CD4-positive, alpha-beta T cell (primary cell): ENCODE measurements at regions not wholly inside any gene's neighbourhood (a gene's known extent, or its start where the extent isn't known, plus 50 kb on each side); places are given as distances from the start of the nearest gene placed in this dataset.
A peak's percentile ranks its signal among the peaks of the same experiment; 100 is the strongest.

Experiments
- ATAC-seq: fragments of 200-7000 bp; cut with Tn5 transposase; one replicate; pipeline ENCODE4 v1.10.0; 2022; ENCODE audit warnings: mild to moderate bottlenecking; ENCODE audit not compliant: poor library complexity
- CTCF ChIA-PET: fragments of 350-600 bp; sonication (Branson Sonifier 250); formaldehyde crosslinking; loops from one replicate; lab custom pipeline; 2021; ENCODE audit warnings: antibody characterized with exemption, inconsistent platforms; lab: Charles Lee
- POLR2A ChIA-PET: fragments of 350-600 bp; sonication (Branson Sonifier 250); formaldehyde crosslinking; loops from one replicate; lab custom pipeline; 2021; ENCODE audit warnings: antibody characterized with exemption, inconsistent platforms; lab: Charles Lee
- DNase-seq, 14 experiments: peaks; one replicate each; pipeline ENCODE4 v3.0.0-alpha.2; 2013 to 2020; ENCODE audit warnings: mixed read lengths in 2 of 14
- H3K27ac ChIP-seq, 2 donors: one replicate each; pipeline versions ENCODE4 v1.5.1 to v1.7.0; 2013; ENCODE audit warnings: low read length in 2 of 2, low read depth in 1 of 2, mild to moderate bottlenecking in 1 of 2
- H3K27me3 ChIP-seq, 2 experiments: 1 replicate in 1 of 2; 2 replicates in 1 of 2; pipeline versions ENCODE4 v1.6.1 to v1.7.0; 2013; ENCODE audit warnings: low read length in 2 of 2, control low read depth in 1 of 2, mild to moderate bottlenecking in 1 of 2, moderate library complexity in 1 of 2; ENCODE audit not compliant: insufficient read depth in 2 of 2, control insufficient read depth in 1 of 2
- H3K36me3 ChIP-seq: one replicate; pipeline ENCODE4 v1.6.1; 2013; ENCODE audit warnings: low read length, control low read depth; ENCODE audit not compliant: insufficient read depth
- H3K4me1 ChIP-seq: one replicate; pipeline ENCODE4 v1.6.1; 2013; ENCODE audit warnings: low read length, control low read depth; ENCODE audit not compliant: insufficient read depth
- H3K4me3 ChIP-seq: one replicate; pipeline ENCODE4 v1.5.1; 2013; ENCODE audit warnings: mild to moderate bottlenecking, low read length, moderate library complexity
- H3K9me3 ChIP-seq, 2 experiments: 1 replicate in 1 of 2; 2 replicates in 1 of 2; pipeline versions ENCODE4 v1.6.1 to v1.7.0; 2013; ENCODE audit warnings: low read length in 2 of 2, mild to moderate bottlenecking in 2 of 2, control low read depth in 1 of 2, moderate library complexity in 1 of 2; ENCODE audit not compliant: control insufficient read depth in 1 of 2, insufficient read depth in 1 of 2
- H3K27ac Mint-ChIP-seq: one replicate; pipeline ENCODE4 v1.8.0; 2020; ENCODE audit warnings: mixed read lengths
- H3K27me3 Mint-ChIP-seq: one replicate; pipeline ENCODE4 v1.8.0; 2021; ENCODE audit warnings: mixed read lengths
- H3K36me3 Mint-ChIP-seq: one replicate; pipeline ENCODE4 v1.8.0; 2021; ENCODE audit warnings: low read depth, mixed read lengths
- H3K4me1 Mint-ChIP-seq: one replicate; pipeline ENCODE4 v1.8.0; 2021; ENCODE audit warnings: low read depth, mixed read lengths
- H3K4me3 Mint-ChIP-seq: one replicate; pipeline ENCODE4 v1.8.0; 2020; ENCODE audit warnings: mild to moderate bottlenecking, mixed read lengths
- H3K9me3 Mint-ChIP-seq: one replicate; pipeline ENCODE4 v1.8.0; 2020; ENCODE audit warnings: mixed read lengths
- CTCF ChIP-seq: fragments of 200-600 bp; IDR thresholded peaks from one replicate; pipeline ENCODE4 v1.8.0; 2022; ENCODE audit warnings: antibody characterized with exemption, mild to moderate bottlenecking
- intact Hi-C, 2 experiments: fragments of 100-400 bp; cut with DNase I in 1 of 2; cut with micrococcal nuclease in 1 of 2; formaldehyde crosslinking; loops; one replicate each; pipeline versions ENCODE4 v1.15.1 to v1.9.0; 2023 to 2025; cut with DNase I, micrococcal nuclease

GRCh38 chr9:94014920-94015319 lies 59.8 kb upstream of the BARX1 start:
- ATAC-seq (no peak), DNase-seq (no peak)
- no peak for TF ChIP-seq CTCF
- no peak overlapping the region for H3K27ac ChIP-seq
- POLR2A ChIA-PET = no interaction called here
- intact Hi-C loops = loop anchor here (2.0 to 5.0 kb wide), 2 partner anchors 197 to 198 kb away; no protein-coding TSS in a partner anchor
- CTCF ChIA-PET = interaction anchor here (1.7 kb wide), 1 partner anchor 199 kb away, joined by 4 read pairs; no protein-coding TSS in a partner anchor
- Mint-ChIP-seq H3K4me1 (peaks cover 26% of the 10 kb centered on the region), H3K27me3 (no peaks in the 10 kb centered on the region), H3K9me3 (no peaks in the 10 kb centered on the region), H3K27ac (no peak overlapping the region), H3K4me3 (no peak overlapping the region), H3K36me3 (no peaks in the 10 kb centered on the region)
- no peaks in the 10 kb centered on the region for H3K9me3 ChIP-seq
- no peaks in the 10 kb centered on the region for H3K36me3 ChIP-seq
- H3K4me3 ChIP-seq = no peak overlapping the region
- no peaks in the 10 kb centered on the region for H3K27me3 ChIP-seq
- peaks cover 11% of the 10 kb centered on the region for H3K4me1 ChIP-seq

- intact Hi-C loops = loop anchor here (2.0 to 5.0 kb wide), 2 partner anchors 198 to 199 kb away; no protein-coding TSS in a partner anchor
Measured at GRCh38 chr9:94014066-94014654, 59.0 kb upstream of the BARX1 start.

GRCh38 chr9:94010980-94011533 lies 55.9 kb upstream of the BARX1 start:
- Mint-ChIP-seq H3K4me3 (no peak overlapping the region), H3K27me3 (no peaks in the 10 kb centered on the region), H3K27ac (peak overlapping the region; percentile 68), H3K4me1 (peaks cover 26% of the 10 kb centered on the region), H3K36me3 (no peaks in the 10 kb centered on the region), H3K9me3 (no peaks in the 10 kb centered on the region)
- H3K9me3 ChIP-seq = no peaks in the 10 kb centered on the region
- H3K27me3 ChIP-seq = no peaks in the 10 kb centered on the region
- peak overlapping the region in 1 of 2 donors; percentile 27 for H3K27ac ChIP-seq
- TF ChIP-seq CTCF = no peak
- H3K4me1 ChIP-seq = peaks cover 11% of the 10 kb centered on the region
- intact Hi-C loops = loop anchor here in 1 of 2 experiments (5.0 kb wide), 1 partner anchor 201 kb away; no protein-coding TSS in a partner anchor
- no peaks in the 10 kb centered on the region for H3K36me3 ChIP-seq
- ATAC-seq = peak; percentile 82
- ChIA-PET POLR2A (no interaction called here), CTCF (no interaction called here)
- no peak overlapping the region for H3K4me3 ChIP-seq
- peak in 6 of 14 experiments; percentile 6 to 38 (median 28) for DNase-seq

More at GRCh38 chr9:94014066-94014654, 59.0 kb upstream of the BARX1 start:
- POLR2A ChIA-PET = no interaction called here
- Histone ChIP-seq H3K27me3 (no peaks in the 10 kb centered on the region), H3K9me3 (no peaks in the 10 kb centered on the region), H3K4me1 (peaks cover 11% of the 10 kb centered on the region), H3K4me3 (no peak overlapping the region), H3K36me3 (no peaks in the 10 kb centered on the region), H3K27ac (no peak overlapping the region)
- peak; percentile 71 for TF ChIP-seq CTCF
- Mint-ChIP-seq H3K27me3 (no peaks in the 10 kb centered on the region), H3K4me3 (no peak overlapping the region), H3K4me1 (peaks cover 26% of the 10 kb centered on the region), H3K36me3 (no peaks in the 10 kb centered on the region), H3K27ac (no peak overlapping the region), H3K9me3 (no peaks in the 10 kb centered on the region)
- ATAC-seq (no peak), DNase-seq (peak in 3 of 14 experiments; percentile 18 to 33 (median 28))
- CTCF ChIA-PET = interaction anchor here (1.1 to 1.2 kb wide), 3 partner anchors 14 to 37 kb away, joined by 3 to 5 read pairs (median 3); no protein-coding TSS in a partner anchor
